Activated CD8-positive, alpha-beta memory T cell treated with anti-CD3 and anti-CD28 coated beads, Interleukin-2, amount 50 U/mL, for 48 hours (primary cell): ENCODE measurements at regions not wholly inside any gene's neighbourhood (a gene's known extent, or its start where the extent isn't known, plus 50 kb on each side); places are given as distances from the start of the nearest gene placed in this dataset.

ENCODE experiments used
- DNase-seq: peaks from one replicate; pipeline ENCODE4 v3.0.0-alpha.2; 2020

- no peak for DNase-seq
These were observed 246.6 kb upstream of the NCKAP5 start for GRCh38 chr2:133814890-133815289.

- DNase-seq = no peak
These were observed 247.8 kb upstream of the NCKAP5 start for GRCh38 chr2:133816037-133816436.

- DNase-seq = no peak
These were observed 249.7 kb upstream of the NCKAP5 start for GRCh38 chr2:133817680-133818566.

DNA sequence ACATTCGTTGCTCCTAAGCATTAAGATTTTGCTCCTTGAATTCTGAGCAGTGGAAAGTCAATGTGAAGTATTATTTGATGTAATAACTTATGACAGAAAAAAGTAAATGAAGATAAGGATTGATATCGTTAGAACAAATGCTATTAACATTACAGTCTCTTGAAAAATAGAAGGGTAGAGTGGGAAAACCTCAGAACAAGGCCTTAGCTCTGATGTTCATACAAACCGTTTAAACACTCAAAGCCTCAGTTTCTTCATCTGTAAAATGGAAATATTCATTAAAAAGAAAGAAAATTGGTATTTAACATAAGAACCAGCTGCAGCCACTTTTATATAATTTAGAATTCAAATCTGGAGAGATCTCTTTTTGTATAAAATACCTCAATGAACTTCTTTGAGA is 250.4 kb upstream of the NCKAP5 start:
- DNase-seq = no peak

DNA sequence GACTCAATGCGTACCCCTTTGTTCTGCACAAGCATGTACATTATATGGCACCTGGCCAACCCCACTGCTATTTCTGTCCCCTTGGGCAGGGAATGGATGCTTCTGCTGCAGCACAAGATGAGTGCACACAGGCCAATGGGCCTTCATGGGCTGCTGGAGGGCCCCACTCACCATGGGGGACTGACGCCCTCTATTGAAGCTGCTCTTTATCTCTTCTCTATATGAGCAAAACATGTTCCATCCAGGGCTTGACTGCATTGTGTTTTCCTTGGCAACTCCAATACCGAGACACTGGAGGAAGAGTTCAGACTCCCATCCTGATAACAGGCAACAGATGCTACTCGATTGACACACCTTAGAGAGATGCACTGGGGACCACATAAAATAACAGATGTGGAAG is 251.6 kb upstream of the NCKAP5 start:
- no peak for DNase-seq

- DNase-seq = no peak
These were observed 253.0 kb upstream of the NCKAP5 start for GRCh38 chr2:133821107-133821760.

GRCh38 chr2:133822517-133823225 is 254.4 kb upstream of the NCKAP5 start:
- no peak for DNase-seq

- DNase-seq = no peak
These were observed 254.9 kb upstream of the NCKAP5 start for GRCh38 chr2:133823226-133823550.

GRCh38 chr2:133824869-133825268 is 256.6 kb upstream of the NCKAP5 start:
- DNase-seq = no peak

GRCh38 chr2:133825778-133826177 is 257.5 kb upstream of the NCKAP5 start:
- no peak for DNase-seq

DNA sequence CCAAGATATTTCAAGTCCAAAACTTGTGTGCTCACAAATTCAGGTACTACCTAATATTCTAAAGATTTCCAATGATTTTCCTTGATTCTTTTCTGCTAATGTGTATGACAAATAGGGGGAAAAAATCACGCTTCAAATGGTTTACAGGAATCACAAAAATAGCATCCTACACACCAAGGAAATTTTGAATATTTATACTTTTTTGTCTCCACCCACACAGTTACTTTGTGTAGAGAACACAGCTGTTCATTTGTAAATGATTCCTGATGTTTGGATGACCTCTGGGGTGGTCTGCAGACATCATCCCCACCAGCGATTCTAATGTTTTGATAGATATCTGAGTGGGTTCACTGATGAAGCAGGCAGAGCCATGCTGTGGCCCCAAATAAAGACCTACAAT is 260.6 kb upstream of the NCKAP5 start:
- no peak for DNase-seq

- no peak for DNase-seq
These were observed 261.3 kb upstream of the NCKAP5 start for GRCh38 chr2:133829450-133830020.

DNA sequence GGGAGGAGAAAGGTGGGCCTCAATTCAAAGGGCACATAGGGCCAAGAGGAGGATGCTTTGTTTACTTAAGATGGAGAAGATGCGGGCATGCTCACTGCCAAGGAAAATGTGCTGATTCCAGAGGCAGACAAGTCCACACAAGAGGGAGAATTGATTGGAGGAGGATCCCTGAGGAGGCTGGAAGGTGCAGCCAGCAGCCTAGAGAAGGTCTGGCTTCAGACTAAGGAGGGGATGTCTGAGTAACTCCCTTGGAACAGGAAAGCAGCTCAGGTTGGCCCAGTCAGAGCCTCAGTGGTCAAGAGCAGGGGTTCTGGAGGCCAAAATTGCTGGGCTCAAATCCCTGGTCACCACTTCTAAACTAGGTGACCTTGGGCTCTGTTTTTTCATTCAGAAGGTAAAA is 265.5 kb upstream of the NCKAP5 start:
- no peak for DNase-seq

GRCh38 chr2:133835821-133836619 is 267.8 kb upstream of the NCKAP5 start:
- no peak for DNase-seq

- DNase-seq = no peak
These were observed 268.6 kb upstream of the NCKAP5 start for GRCh38 chr2:133836691-133837345.

GRCh38 chr2:133837441-133838094 is 269.3 kb upstream of the NCKAP5 start:
- no peak for DNase-seq

GRCh38 chr2:133838642-133839365 is 270.5 kb upstream of the NCKAP5 start:
- DNase-seq = no peak

- no peak for DNase-seq
These were observed 271.4 kb upstream of the NCKAP5 start for GRCh38 chr2:133839677-133840076.

GRCh38 chr2:133840761-133841160 is 272.5 kb upstream of the NCKAP5 start:
- DNase-seq = no peak

- DNase-seq = no peak
These were observed 273.6 kb upstream of the NCKAP5 start for GRCh38 chr2:133841900-133842299.

DNA sequence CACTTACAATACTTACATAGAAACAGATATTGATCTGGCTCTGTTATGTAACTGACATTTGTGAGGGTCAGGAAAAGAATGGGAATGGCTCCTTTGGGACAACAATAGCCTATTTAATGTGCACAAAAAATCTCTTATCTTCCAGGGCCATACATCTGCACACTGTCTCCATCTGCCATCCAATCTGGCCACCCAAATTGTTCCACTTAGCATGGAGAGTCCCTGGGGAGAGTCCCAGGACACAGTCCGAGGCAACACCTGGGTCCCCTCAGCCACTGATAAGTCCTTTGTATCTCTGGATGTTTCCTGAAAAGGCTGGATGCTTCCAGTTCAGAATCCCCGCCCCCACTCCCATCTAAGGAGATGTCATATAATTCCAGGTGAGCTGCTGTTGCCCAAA is 274.2 kb upstream of the NCKAP5 start:
- no peak for DNase-seq
